ENCODE measurements at regions not wholly inside any gene's neighbourhood (a gene's known extent, or its start where the extent isn't known, plus 50 kb on each side); places are given as distances from the start of the nearest gene placed in this dataset.

GRCh38 chr16:79895917-79896203 lies 295.3 kb upstream of the MAF start:
- Histone ChIP-seq H3K79me1 (ENCODE audit: insufficient read depth, low read depth, low read length, poor library complexity, severe bottlenecking) (no peaks in the 10 kb centered on the region), H3K23ac (ENCODE audit: insufficient read length, low read depth, low read length) (no peak overlapping the region), H3K23me2 (ENCODE audit: insufficient read length, low read depth, low read length, poor library complexity, severe bottlenecking) (no peaks in the 10 kb centered on the region), H3K9me3 (ENCODE audit: control insufficient read depth, low read depth, low read length) (no peaks in the 10 kb centered on the region), H3K4ac (ENCODE audit: low read depth, low read length) (no peak overlapping the region), H3K4me2 (ENCODE audit: insufficient read depth, insufficient read length, low read length) (no peak overlapping the region), H3K14ac (ENCODE audit: insufficient read depth, low read length) (no peak overlapping the region), H4K91ac (ENCODE audit: insufficient read length, low read depth, low read length) (no peak overlapping the region), H2AFZ (ENCODE audit: low read length) (no peak overlapping the region), H2BK20ac (ENCODE audit: low read depth, low read length, poor library complexity, severe bottlenecking) (no peak overlapping the region), H3K18ac (ENCODE audit: insufficient read length, low read depth, low read length) (no peak overlapping the region), H2BK120ac (ENCODE audit: low read depth, low read length, poor library complexity, severe bottlenecking) (no peak overlapping the region), H2AK5ac (ENCODE audit: insufficient read length, low read length) (no peak overlapping the region), H3K79me2 (ENCODE audit: insufficient read depth, low read length) (no peaks in the 10 kb centered on the region), H2BK12ac (ENCODE audit: insufficient read length, low read depth, low read length) (no peak overlapping the region), H2BK15ac (ENCODE audit: low read depth, low read length) (no peak overlapping the region), H4K20me1 (ENCODE audit: control insufficient read depth, insufficient read depth, insufficient read length) (no peaks in the 10 kb centered on the region), H4K8ac (replicated peaks; ENCODE audit: insufficient read length, low read depth, low read length) (no peak overlapping the region), H3K27me3 (ENCODE audit: insufficient read depth, low read length) (no peaks in the 10 kb centered on the region), H3K56ac (ENCODE audit: insufficient read length, low read depth, low read length) (no peak overlapping the region), H3K4me1 (ENCODE audit: insufficient read depth, low read length) (0 out of 2 replicates have a peak, but pooled peaks cover 4% of the 10 kb centered on the region), H3K9ac (ENCODE audit: extremely low read depth, insufficient read length, low read length) (no peak overlapping the region), H3T11ph (ENCODE audit: low read length) (no peak overlapping the region), H3K27ac (ENCODE audit: insufficient read length, low read depth, low read length) (no peak overlapping the region), H4K5ac (ENCODE audit: insufficient read length, low read depth, low read length) (no peak overlapping the region), H2BK5ac (ENCODE audit: insufficient read length, low read length) (no peak overlapping the region)
- H3K4me1 Mint-ChIP-seq = peaks cover 5 to 7% of the 10 kb centered on the region in 2 experiments; a peak in 1 of 4 replicates
- H3K36me3 Mint-ChIP-seq (ENCODE audit: insufficient read depth in 1 of 3, low read depth in 3 of 3) = no peaks in the 10 kb centered on the region
- no peak overlapping the region; a peak in 1 of 5 replicates for H3K4me3 Mint-ChIP-seq
- H3K27me3 Mint-ChIP-seq (ENCODE audit: low read depth) = no peaks in the 10 kb centered on the region; the same call in 1 of the 2 replicates
- no peak for TF ChIP-seq CTCF (conservative IDR thresholded peaks at IDR 0.05)
- DNase-seq = no peak
- H3K9me3 Mint-ChIP-seq = no peaks in the 10 kb centered on the region
- no peak overlapping the region for H3K27ac Mint-ChIP-seq
- no CpG with 5 or more reads among the region's 6 CpGs for WGBS (ENCODE audit: extremely low coverage, insufficient read length, low lambda C conversion rate)

Measured in H9 (cell line).